ENCODE measurements at regions not wholly inside any gene's neighbourhood (a gene's known extent, or its start where the extent isn't known, plus 50 kb on each side); places are given as distances from the start of the nearest gene placed in this dataset.
"Not testable (repeated sequence)": the region's sequence is repeated elsewhere in the genome, so short reads cannot be mapped to it uniquely, and the experiment has no call there.

DNA sequence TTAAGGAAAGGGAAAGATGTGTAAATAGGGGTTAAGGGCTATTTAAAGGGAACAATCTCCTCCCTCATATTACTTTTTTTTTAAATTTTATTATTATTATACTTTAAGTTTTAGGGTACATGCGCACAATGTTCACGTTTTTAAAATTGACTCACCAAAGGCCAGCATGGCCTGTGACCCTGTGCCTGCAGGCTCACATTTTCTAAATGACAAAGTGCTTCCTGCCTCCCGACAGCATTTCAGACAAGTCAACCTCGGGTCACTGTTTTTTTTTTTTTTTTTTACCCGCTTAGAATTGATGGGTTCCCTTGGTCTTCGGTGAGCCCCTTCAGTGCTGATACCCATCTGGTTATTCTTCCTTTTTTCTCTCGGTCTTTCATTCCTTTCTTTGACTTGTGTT is 70.4 kb upstream of the SCAF4 start:
- H3K4me2 ChIP-seq, result no peak overlapping the region
- no peaks in the 10 kb centered on the region for H3K4me1 ChIP-seq (ENCODE audit: low read depth, poor library complexity, severe bottlenecking)
- H4K20me1 ChIP-seq (ENCODE audit: insufficient read depth), result no peaks in the 10 kb centered on the region
- no peaks in the 10 kb centered on the region for H3K27me3 ChIP-seq (ENCODE audit: insufficient read depth, low read depth)
- no peak overlapping the region for H3K9ac ChIP-seq
- TF ChIP-seq, protein P1, sequence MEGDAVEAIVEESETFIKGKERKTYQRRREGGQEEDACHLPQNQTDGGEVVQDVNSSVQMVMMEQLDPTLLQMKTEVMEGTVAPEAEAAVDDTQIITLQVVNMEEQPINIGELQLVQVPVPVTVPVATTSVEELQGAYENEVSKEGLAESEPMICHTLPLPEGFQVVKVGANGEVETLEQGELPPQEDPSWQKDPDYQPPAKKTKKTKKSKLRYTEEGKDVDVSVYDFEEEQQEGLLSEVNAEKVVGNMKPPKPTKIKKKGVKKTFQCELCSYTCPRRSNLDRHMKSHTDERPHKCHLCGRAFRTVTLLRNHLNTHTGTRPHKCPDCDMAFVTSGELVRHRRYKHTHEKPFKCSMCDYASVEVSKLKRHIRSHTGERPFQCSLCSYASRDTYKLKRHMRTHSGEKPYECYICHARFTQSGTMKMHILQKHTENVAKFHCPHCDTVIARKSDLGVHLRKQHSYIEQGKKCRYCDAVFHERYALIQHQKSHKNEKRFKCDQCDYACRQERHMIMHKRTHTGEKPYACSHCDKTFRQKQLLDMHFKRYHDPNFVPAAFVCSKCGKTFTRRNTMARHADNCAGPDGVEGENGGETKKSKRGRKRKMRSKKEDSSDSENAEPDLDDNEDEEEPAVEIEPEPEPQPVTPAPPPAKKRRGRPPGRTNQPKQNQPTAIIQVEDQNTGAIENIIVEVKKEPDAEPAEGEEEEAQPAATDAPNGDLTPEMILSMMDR (conservative IDR thresholded peaks at IDR 0.05; ENCODE audit: low read depth, low read length), result no peak
- no peaks in the 10 kb centered on the region for H3K36me3 ChIP-seq (ENCODE audit: insufficient read depth)
- H3K4me3 ChIP-seq (IDR thresholded peaks at IDR 0.05; ENCODE audit: insufficient read depth, low read depth, low read length), result no peak overlapping the region
- no peak overlapping the region for H3K27ac ChIP-seq
- H3K79me2 ChIP-seq (ENCODE audit: insufficient read depth, low read depth), result no peaks in the 10 kb centered on the region
- H2AFZ ChIP-seq (ENCODE audit: low read depth), result no peak overlapping the region

DNA sequence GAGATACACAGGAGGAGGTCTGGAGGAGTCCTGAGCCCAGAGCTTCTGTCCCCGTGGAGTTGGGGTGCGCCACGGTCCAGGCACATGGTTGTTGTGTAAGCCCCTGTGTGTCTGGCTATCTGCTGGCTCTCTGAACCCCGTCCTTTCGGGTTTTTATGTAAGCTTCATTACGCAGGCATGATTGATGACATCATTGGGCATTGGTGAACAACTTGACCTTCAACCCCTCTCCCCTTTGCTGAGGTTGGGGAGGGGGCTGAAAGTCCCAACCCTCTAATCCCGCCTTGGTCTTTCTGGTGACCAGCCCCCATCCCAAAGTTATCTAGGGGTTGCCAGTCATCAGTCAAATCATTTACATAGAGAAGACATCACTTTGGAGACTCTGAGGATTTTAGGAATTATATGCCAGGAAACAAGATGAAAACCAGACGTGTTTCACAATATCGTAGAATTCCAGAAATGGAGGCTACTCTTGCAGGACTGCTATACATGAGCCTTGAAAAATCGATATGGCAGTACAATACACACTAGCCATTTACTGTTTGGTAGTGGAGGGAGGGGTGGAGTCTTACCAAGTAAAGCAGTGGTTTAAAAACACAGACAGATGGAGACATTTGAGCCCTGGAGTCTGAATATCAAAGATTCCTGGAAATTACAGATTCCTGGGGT is 69.8 kb upstream of the SCAF4 start:
- Histone ChIP-seq H3K79me2 (ENCODE audit: insufficient read depth, low read depth) (no peaks in the 10 kb centered on the region), H3K27me3 (ENCODE audit: insufficient read depth, low read depth) (no peaks in the 10 kb centered on the region), H3K9ac (no peak overlapping the region), H2AFZ (ENCODE audit: low read depth) (no peak overlapping the region), H3K36me3 (ENCODE audit: insufficient read depth) (no peaks in the 10 kb centered on the region), H3K4me1 (ENCODE audit: low read depth, poor library complexity, severe bottlenecking) (no peaks in the 10 kb centered on the region), H3K4me3 (IDR thresholded peaks at IDR 0.05; ENCODE audit: insufficient read depth, low read depth, low read length) (no peak overlapping the region), H4K20me1 (ENCODE audit: insufficient read depth) (no peaks in the 10 kb centered on the region), H3K27ac (no peak overlapping the region), H3K4me2 (no peak overlapping the region)
- TF ChIP-seq, protein P1 (conservative IDR thresholded peaks at IDR 0.05; ENCODE audit: low read depth, low read length), result no peak

DNA sequence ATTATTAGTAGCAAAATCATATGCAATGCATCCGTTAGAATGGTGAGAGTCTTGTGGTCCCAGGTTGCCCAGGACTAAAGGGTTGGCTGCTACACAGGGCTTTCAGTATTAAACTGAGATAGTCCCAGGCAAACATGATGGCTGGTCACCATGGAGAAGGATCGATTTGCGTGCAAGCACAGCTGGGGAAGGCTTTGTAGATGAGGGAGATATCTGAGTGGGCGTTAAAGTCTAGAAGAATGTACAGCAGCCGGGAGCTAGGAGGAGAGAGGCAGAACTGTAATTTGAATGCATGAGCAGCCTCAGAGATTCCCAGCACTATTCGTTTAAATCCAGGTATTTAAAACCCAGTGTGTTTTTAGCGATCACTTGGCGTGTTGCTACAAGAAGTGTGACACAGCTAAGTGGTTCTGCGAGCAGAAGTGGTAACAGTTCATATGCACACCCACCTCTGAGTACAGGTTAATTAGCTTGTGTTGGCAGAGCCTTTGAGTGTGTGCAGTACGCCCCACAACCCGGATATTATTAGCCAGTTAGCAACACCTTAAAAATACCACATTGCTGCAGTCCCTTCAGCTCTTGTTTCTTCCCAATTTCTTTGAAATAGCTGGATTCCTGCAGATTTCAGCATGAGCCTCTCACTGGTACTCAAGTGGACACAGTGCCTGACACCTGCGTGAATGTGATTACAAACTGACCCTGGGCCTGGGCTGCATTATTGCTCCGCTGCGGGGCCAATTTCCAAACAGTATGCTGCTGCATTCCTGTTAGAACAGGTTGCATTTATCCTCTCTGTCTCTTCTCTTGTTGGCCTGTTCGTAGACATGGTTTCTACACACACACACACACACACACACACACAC is 67.2 kb upstream of the SCAF4 start:
- H3K4me3 ChIP-seq (IDR thresholded peaks at IDR 0.05; ENCODE audit: insufficient read depth, low read depth, low read length), result no peak overlapping the region
- H3K79me2 ChIP-seq (ENCODE audit: insufficient read depth, low read depth), result no peaks in the 10 kb centered on the region
- H3K4me2 ChIP-seq, result no peak overlapping the region
- no peaks in the 10 kb centered on the region for H4K20me1 ChIP-seq (ENCODE audit: insufficient read depth)
- H3K4me1 ChIP-seq (ENCODE audit: low read depth, poor library complexity, severe bottlenecking), result no peaks in the 10 kb centered on the region
- H3K9ac ChIP-seq, result no peak overlapping the region
- TF ChIP-seq, protein P1 (conservative IDR thresholded peaks at IDR 0.05; ENCODE audit: low read depth, low read length), result no peak
- no peak overlapping the region for H3K27ac ChIP-seq
- H3K27me3 ChIP-seq (ENCODE audit: insufficient read depth, low read depth), result no peaks in the 10 kb centered on the region
- H2AFZ ChIP-seq (ENCODE audit: low read depth), result no peak overlapping the region
- no peaks in the 10 kb centered on the region for H3K36me3 ChIP-seq (ENCODE audit: insufficient read depth)

DNA sequence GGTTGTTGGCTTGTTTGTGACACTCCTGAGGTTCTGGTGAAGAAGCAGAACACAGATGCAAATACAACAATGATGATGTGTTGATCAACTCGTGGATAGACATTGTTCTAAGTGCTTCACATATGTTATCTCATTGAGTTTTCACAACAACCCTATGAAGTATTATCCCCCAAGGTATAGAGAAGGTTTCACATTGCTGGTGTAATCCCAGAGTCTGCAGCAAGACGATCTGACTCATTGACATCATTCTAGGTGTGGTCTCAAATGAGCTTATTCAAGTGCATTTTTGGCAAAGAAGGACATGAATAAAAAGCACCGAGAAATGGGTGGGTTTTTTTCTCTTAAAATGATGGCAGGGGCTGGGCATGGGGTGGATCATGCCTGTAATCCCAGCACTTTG is 64.1 kb upstream of the SCAF4 start:
- Histone ChIP-seq H3K27me3 (ENCODE audit: insufficient read depth, low read depth) (no peaks in the 10 kb centered on the region), H3K4me1 (ENCODE audit: low read depth, poor library complexity, severe bottlenecking) (no peaks in the 10 kb centered on the region), H3K4me3 (IDR thresholded peaks at IDR 0.05; ENCODE audit: insufficient read depth, low read depth, low read length) (no peak overlapping the region), H3K27ac (no peak overlapping the region), H3K36me3 (ENCODE audit: insufficient read depth) (no peaks in the 10 kb centered on the region), H3K79me2 (ENCODE audit: insufficient read depth, low read depth) (no peaks in the 10 kb centered on the region), H4K20me1 (ENCODE audit: insufficient read depth) (no peaks in the 10 kb centered on the region), H2AFZ (ENCODE audit: low read depth) (no peak overlapping the region), H3K4me2 (no peak overlapping the region), H3K9ac (no peak overlapping the region)
- TF ChIP-seq, protein P1 (conservative IDR thresholded peaks at IDR 0.05; ENCODE audit: low read depth, low read length), result no peak

DNA sequence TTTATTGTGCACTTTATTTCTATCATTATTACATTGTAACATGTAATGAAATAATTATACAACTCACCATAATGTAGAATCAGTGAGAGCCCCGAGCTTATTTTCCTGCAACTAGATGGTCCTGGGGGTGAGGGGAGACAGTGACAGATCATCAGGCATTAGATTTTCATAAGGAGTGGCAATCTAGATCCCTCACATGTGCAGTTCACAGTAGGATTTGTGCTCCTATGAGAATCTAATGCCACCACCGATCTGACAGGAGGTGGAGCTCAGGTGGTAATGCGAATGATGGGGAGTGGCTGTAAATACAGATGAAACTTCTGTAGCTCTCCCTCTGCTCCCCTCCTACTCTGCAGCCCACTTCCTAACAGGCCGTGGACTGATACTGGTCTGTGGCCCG is 58.5 kb upstream of the SCAF4 start:
- not testable (repeated sequence) for H3K27me3 ChIP-seq (ENCODE audit: insufficient read depth, low read depth); H3K4me1 ChIP-seq (ENCODE audit: low read depth, poor library complexity, severe bottlenecking); H3K36me3 ChIP-seq (ENCODE audit: insufficient read depth); H3K27ac ChIP-seq; H3K4me3 ChIP-seq (IDR thresholded peaks at IDR 0.05; ENCODE audit: insufficient read depth, low read depth, low read length); H2AFZ ChIP-seq (ENCODE audit: low read depth); H4K20me1 ChIP-seq (ENCODE audit: insufficient read depth); H3K9ac ChIP-seq; H3K4me2 ChIP-seq; H3K79me2 ChIP-seq (ENCODE audit: insufficient read depth, low read depth)
